WI38 (cell line): ENCODE measurements at regions not wholly inside any gene's neighbourhood (a gene's known extent, or its start where the extent isn't known, plus 50 kb on each side); places are given as distances from the start of the nearest gene placed in this dataset.

Source experiments
- H3K4me3 ChIP-seq: 2 replicates; pipeline ENCODE4 v1.5.1; 2011; ENCODE audit warnings: low read depth, mild to moderate bottlenecking, control low read depth, low read length
- CTCF ChIP-seq: IDR thresholded peaks from 2 replicates; pipeline ENCODE4 v1.5.1; 2012; ENCODE audit warnings: low read depth, mild to moderate bottlenecking, control low read depth, low read length

GRCh38 chr5:15346738-15347137, 153.2 kb upstream of the FBXL7 start:
- no peak for TF ChIP-seq CTCF

GRCh38 chr5:15344954-15345353, 155.0 kb upstream of the FBXL7 start:
- no peak for TF ChIP-seq CTCF
- no peak overlapping the region for H3K4me3 ChIP-seq

More at GRCh38 chr5:15346738-15347137, 153.2 kb upstream of the FBXL7 start:
- no peak overlapping the region for H3K4me3 ChIP-seq

- H3K4me3 ChIP-seq, result no peak overlapping the region
- no peak for TF ChIP-seq CTCF
Measured at GRCh38 chr5:15338546-15338945, 161.4 kb upstream of the FBXL7 start.

GRCh38 chr5:15334551-15335266, 165.3 kb upstream of the FBXL7 start:
- no peak overlapping the region for H3K4me3 ChIP-seq
- TF ChIP-seq CTCF, result no peak

GRCh38 chr5:15333091-15333490, 166.9 kb upstream of the FBXL7 start:
- TF ChIP-seq CTCF, result no peak
- no peak overlapping the region for H3K4me3 ChIP-seq

GRCh38 chr5:15326932-15327331, 173.0 kb upstream of the FBXL7 start:
- H3K4me3 ChIP-seq, result no peak overlapping the region
- no peak for TF ChIP-seq CTCF

GRCh38 chr5:15326471-15326870, 173.5 kb upstream of the FBXL7 start:
- TF ChIP-seq CTCF, result no peak
- no peak overlapping the region for H3K4me3 ChIP-seq
